ENCODE measurements at regions not wholly inside any gene's neighbourhood (a gene's known extent, or its start where the extent isn't known, plus 50 kb on each side); places are given as distances from the start of the nearest gene placed in this dataset.

- no CpG with 5 or more reads among the region's 1 CpG for WGBS (ENCODE audit: insufficient coverage)
- no peaks in the 10 kb centered on the region for H3K4me1 ChIP-seq (ENCODE audit: control insufficient read depth, insufficient read depth, low read length)
- peaks cover 3% of the 10 kb centered on the region for H3K9me3 ChIP-seq (ENCODE audit: control insufficient read depth, insufficient read depth, low read length)
- H3K4me3 ChIP-seq (ENCODE audit: low read depth, low read length), result no peak overlapping the region
- no peaks in the 10 kb centered on the region for H3K27me3 ChIP-seq (ENCODE audit: control insufficient read depth, insufficient read depth, low read length)
- H3K27ac ChIP-seq (ENCODE audit: low read depth, low read length), result no peak overlapping the region
- no peaks in the 10 kb centered on the region for H3K36me3 ChIP-seq (ENCODE audit: control insufficient read depth, insufficient read depth, low read length)
- DNase-seq (ENCODE audit: low read depth in 4 of 6, low spot score in 6 of 6), result no peak
Observed at GRCh38 chr10:42482411-42482810, 156.0 kb downstream of the ZNF33B start.

DNA sequence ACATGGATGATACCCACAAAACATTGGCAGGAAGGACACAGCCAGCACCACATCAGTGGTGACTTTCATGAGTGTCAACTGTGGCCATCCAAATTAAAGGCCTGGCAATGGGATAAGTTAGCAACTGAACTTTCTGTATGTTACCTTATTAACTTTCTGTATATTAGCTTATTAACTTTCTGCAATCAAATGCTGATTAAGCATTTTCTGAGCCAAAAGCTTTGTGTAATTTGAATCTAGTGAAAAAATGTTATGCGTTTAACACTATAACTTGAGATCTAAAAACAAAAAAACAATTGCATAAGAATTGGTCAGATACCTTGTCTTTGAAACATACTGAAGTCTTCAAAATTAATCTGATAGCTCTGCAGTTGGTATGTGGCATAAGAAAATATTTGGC is 159.3 kb downstream of the ZNF33B start:
- no peak for DNase-seq (ENCODE audit: low read depth in 4 of 6, low spot score in 6 of 6)
- H3K27me3 ChIP-seq (ENCODE audit: control insufficient read depth, insufficient read depth, low read length), result no peaks in the 10 kb centered on the region
- H3K27ac ChIP-seq (ENCODE audit: low read depth, low read length), result no peak overlapping the region
- H3K4me3 ChIP-seq (ENCODE audit: low read depth, low read length), result no peak overlapping the region
- no CpG with 5 or more reads among the region's 1 CpG for WGBS (ENCODE audit: insufficient coverage)
- H3K4me1 ChIP-seq (ENCODE audit: control insufficient read depth, insufficient read depth, low read length), result no peaks in the 10 kb centered on the region
- no peaks in the 10 kb centered on the region for H3K36me3 ChIP-seq (ENCODE audit: control insufficient read depth, insufficient read depth, low read length)
- no peaks in the 10 kb centered on the region for H3K9me3 ChIP-seq (ENCODE audit: control insufficient read depth, insufficient read depth, low read length)

DNA sequence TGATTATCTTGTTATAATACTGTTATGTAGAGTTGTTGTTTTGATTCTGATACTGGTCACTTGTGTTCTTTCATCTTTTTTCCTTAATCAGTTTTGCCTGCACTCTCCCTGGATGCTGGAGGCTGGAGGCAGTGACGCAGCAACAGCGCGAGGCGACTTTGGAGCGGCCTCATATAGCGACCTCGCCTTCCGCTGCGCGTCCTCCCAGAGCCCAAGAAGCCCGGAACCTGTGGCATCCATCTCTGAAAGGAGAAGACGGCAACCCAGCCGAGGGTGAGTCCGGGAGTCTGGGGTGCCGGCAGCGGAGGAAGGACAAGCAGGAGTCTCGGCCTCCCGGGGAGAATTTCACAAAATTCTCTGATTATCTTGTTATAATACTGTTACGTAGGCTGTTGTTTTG is 161.2 kb downstream of the ZNF33B start:
- Histone ChIP-seq H3K27ac (ENCODE audit: low read depth, low read length) (no peak overlapping the region), H3K4me3 (ENCODE audit: low read depth, low read length) (no peak overlapping the region), H3K9me3 (ENCODE audit: control insufficient read depth, insufficient read depth, low read length) (no peaks in the 10 kb centered on the region), H3K27me3 (ENCODE audit: control insufficient read depth, insufficient read depth, low read length) (no peaks in the 10 kb centered on the region), H3K36me3 (ENCODE audit: control insufficient read depth, insufficient read depth, low read length) (no peaks in the 10 kb centered on the region), H3K4me1 (ENCODE audit: control insufficient read depth, insufficient read depth, low read length) (no peaks in the 10 kb centered on the region)
- 86% methylated on average over 14 of the region's 19 CpGs for WGBS (ENCODE audit: insufficient coverage)
- no peak for DNase-seq (ENCODE audit: low read depth in 4 of 6, low spot score in 6 of 6)

DNA sequence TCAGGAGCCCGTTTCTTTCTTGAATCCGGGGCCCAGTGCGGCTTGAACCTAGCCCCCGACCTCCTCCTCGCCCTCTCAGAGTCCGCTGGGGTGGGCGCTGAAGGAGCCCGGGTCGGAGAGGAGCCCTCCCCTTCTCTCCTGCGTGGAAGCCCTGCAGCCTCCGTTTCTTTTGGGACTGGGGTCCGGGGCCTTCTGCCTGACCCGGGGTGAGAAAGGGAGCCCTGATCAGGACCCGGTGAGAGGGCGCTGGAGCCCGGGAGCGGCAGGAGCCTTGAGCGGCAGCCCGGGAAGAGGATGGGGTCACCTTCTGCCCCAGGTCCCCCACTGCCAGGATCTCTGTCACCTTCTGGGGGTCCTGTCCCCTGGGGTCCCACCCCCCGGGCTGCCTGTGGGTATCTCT is 162.3 kb downstream of the ZNF33B start:
- Histone ChIP-seq H3K36me3 (ENCODE audit: control insufficient read depth, insufficient read depth, low read length) (no peaks in the 10 kb centered on the region), H3K27me3 (ENCODE audit: control insufficient read depth, insufficient read depth, low read length) (no peaks in the 10 kb centered on the region), H3K4me1 (ENCODE audit: control insufficient read depth, insufficient read depth, low read length) (no peaks in the 10 kb centered on the region), H3K9me3 (ENCODE audit: control insufficient read depth, insufficient read depth, low read length) (no peaks in the 10 kb centered on the region), H3K4me3 (ENCODE audit: low read depth, low read length) (no peak overlapping the region), H3K27ac (ENCODE audit: low read depth, low read length) (no peak overlapping the region)
- WGBS (ENCODE audit: insufficient coverage), result 3% methylated on average over 19 of the region's 20 CpGs
- DNase-seq (ENCODE audit: low read depth in 4 of 6, low spot score in 6 of 6), result no peak

GRCh38 chr10:42475168-42476098 is 162.9 kb downstream of the ZNF33B start:
- Histone ChIP-seq H3K36me3 (ENCODE audit: control insufficient read depth, insufficient read depth, low read length) (no peaks in the 10 kb centered on the region), H3K27me3 (ENCODE audit: control insufficient read depth, insufficient read depth, low read length) (no peaks in the 10 kb centered on the region), H3K27ac (ENCODE audit: low read depth, low read length) (no peak overlapping the region), H3K4me1 (ENCODE audit: control insufficient read depth, insufficient read depth, low read length) (no peaks in the 10 kb centered on the region), H3K4me3 (ENCODE audit: low read depth, low read length) (no peak overlapping the region), H3K9me3 (ENCODE audit: control insufficient read depth, insufficient read depth, low read length) (no peaks in the 10 kb centered on the region)
- WGBS (ENCODE audit: insufficient coverage), result 25% methylated on average over 48 of the region's 52 CpGs
- DNase-seq (ENCODE audit: low read depth in 4 of 6, low spot score in 6 of 6), result peak in 2 of 6 donors; percentile 1 to 2

DNA sequence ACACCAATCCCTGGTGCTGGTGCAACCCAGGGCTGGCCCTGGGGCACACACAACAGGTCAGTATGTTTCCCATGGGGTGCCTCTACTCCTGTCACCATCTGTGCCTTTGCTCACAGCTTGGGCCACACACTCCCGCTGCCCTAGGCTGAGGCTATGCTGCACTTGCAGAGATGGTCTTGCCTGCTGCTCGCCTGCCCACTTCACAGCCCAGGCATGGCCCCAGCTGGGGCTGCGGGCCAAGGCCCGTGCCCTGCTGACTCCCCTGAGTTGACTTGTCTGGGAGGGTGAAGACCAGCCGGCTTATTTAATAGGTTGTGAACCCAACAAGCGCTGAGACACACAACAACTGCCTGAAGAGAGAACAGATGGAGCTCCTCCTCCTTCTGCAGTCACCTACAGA is 184.1 kb downstream of the ZNF33B start:
- Histone ChIP-seq H3K4me3 (ENCODE audit: low read depth, low read length) (no peak overlapping the region), H3K27me3 (ENCODE audit: control insufficient read depth, insufficient read depth, low read length) (no peaks in the 10 kb centered on the region), H3K9me3 (ENCODE audit: control insufficient read depth, insufficient read depth, low read length) (peaks cover 6% of the 10 kb centered on the region), H3K27ac (ENCODE audit: low read depth, low read length) (no peak overlapping the region), H3K4me1 (ENCODE audit: control insufficient read depth, insufficient read depth, low read length) (no peaks in the 10 kb centered on the region), H3K36me3 (ENCODE audit: control insufficient read depth, insufficient read depth, low read length) (no peaks in the 10 kb centered on the region)
- no peak for DNase-seq (ENCODE audit: low read depth in 4 of 6, low spot score in 6 of 6)
- 57% methylated on average over 5 of the region's 6 CpGs for WGBS (ENCODE audit: insufficient coverage)

- Histone ChIP-seq H3K4me1 (ENCODE audit: control insufficient read depth, insufficient read depth, low read length) (no peaks in the 10 kb centered on the region), H3K27me3 (ENCODE audit: control insufficient read depth, insufficient read depth, low read length) (no peaks in the 10 kb centered on the region), H3K27ac (ENCODE audit: low read depth, low read length) (no peak overlapping the region), H3K9me3 (ENCODE audit: control insufficient read depth, insufficient read depth, low read length) (peaks cover 1% of the 10 kb centered on the region), H3K36me3 (ENCODE audit: control insufficient read depth, insufficient read depth, low read length) (no peaks in the 10 kb centered on the region), H3K4me3 (ENCODE audit: low read depth, low read length) (no peak overlapping the region)
- DNase-seq (ENCODE audit: low read depth in 4 of 6, low spot score in 6 of 6), result no peak
- WGBS (ENCODE audit: insufficient coverage), result 67% methylated on average over 1 of the region's 5 CpGs
Observed at GRCh38 chr10:42431095-42431494, 207.3 kb downstream of the ZNF33B start.

- no peak for DNase-seq (ENCODE audit: low read depth in 4 of 6, low spot score in 6 of 6)
- WGBS (ENCODE audit: insufficient coverage), result no CpG with 5 or more reads among the region's 1 CpG
- H3K4me1 ChIP-seq (ENCODE audit: control insufficient read depth, insufficient read depth, low read length), result no peaks in the 10 kb centered on the region
- H3K27me3 ChIP-seq (ENCODE audit: control insufficient read depth, insufficient read depth, low read length), result no peaks in the 10 kb centered on the region
- H3K4me3 ChIP-seq (ENCODE audit: low read depth, low read length), result no peak overlapping the region
- no peak overlapping the region for H3K27ac ChIP-seq (ENCODE audit: low read depth, low read length)
- H3K36me3 ChIP-seq (ENCODE audit: control insufficient read depth, insufficient read depth, low read length), result no peaks in the 10 kb centered on the region
- peaks cover 1% of the 10 kb centered on the region for H3K9me3 ChIP-seq (ENCODE audit: control insufficient read depth, insufficient read depth, low read length)
Observed at GRCh38 chr10:42428534-42428933, 209.8 kb downstream of the ZNF33B start.

DNA sequence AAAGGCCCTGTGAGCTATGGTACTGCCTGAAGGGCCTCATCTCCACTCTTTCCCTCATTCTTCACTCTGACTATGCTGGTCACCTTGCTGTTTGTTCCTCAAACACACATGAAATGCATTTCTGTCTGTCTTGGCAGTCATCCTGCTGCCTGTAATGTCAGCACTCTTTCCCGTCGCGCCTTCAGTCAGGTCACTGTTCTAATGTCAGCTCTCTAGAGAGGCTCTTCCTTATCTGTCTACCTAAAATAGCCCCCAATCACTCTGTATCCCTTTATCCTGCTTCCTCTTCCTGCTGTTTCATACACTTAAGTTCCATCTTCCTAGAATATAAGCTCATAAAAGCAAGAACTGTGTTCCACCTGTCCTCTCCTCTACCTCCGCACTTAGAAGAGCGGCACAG is 215.5 kb downstream of the ZNF33B start:
- Histone ChIP-seq H3K36me3 (ENCODE audit: control insufficient read depth, insufficient read depth, low read length) (no peaks in the 10 kb centered on the region), H3K27ac (ENCODE audit: low read depth, low read length) (no peak overlapping the region), H3K4me1 (ENCODE audit: control insufficient read depth, insufficient read depth, low read length) (no peaks in the 10 kb centered on the region), H3K27me3 (ENCODE audit: control insufficient read depth, insufficient read depth, low read length) (no peaks in the 10 kb centered on the region), H3K4me3 (ENCODE audit: low read depth, low read length) (no peak overlapping the region), H3K9me3 (ENCODE audit: control insufficient read depth, insufficient read depth, low read length) (no peaks in the 10 kb centered on the region)
- DNase-seq (ENCODE audit: low read depth in 4 of 6, low spot score in 6 of 6), result no peak
- 85% methylated on average over 5 of the region's 5 CpGs for WGBS (ENCODE audit: insufficient coverage)

DNA sequence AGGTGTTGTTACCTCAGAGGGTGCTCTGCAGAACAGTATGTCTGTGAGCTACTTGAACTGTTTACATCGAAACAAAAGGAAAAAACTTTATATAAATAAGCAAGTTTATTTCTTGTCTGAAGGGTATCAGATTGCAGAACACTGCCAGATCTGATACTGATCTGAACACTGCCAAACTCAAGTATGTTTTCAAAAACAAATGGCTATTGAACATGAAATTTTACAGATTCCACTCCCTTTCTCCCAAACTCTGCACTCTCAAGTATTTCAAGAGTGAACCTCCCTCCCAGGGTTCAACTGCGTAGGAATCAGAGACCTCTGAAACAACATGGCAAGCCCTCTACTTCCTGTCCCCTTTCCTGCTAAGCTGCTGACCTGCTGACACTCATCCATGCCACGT is 216.6 kb downstream of the ZNF33B start:
- Histone ChIP-seq H3K27ac (ENCODE audit: low read depth, low read length) (no peak overlapping the region), H3K4me1 (ENCODE audit: control insufficient read depth, insufficient read depth, low read length) (no peaks in the 10 kb centered on the region), H3K36me3 (ENCODE audit: control insufficient read depth, insufficient read depth, low read length) (no peaks in the 10 kb centered on the region), H3K4me3 (ENCODE audit: low read depth, low read length) (no peak overlapping the region), H3K27me3 (ENCODE audit: control insufficient read depth, insufficient read depth, low read length) (no peaks in the 10 kb centered on the region), H3K9me3 (ENCODE audit: control insufficient read depth, insufficient read depth, low read length) (no peaks in the 10 kb centered on the region)
- DNase-seq (ENCODE audit: low read depth in 4 of 6, low spot score in 6 of 6), result no peak
- 52% methylated on average over 2 of the region's 3 CpGs for WGBS (ENCODE audit: insufficient coverage)
